Activated T-cell treated with anti-CD3 and anti-CD28 coated beads for 1 hour (primary cell): ENCODE measurements at regions not wholly inside any gene's neighbourhood (a gene's known extent, or its start where the extent isn't known, plus 50 kb on each side); places are given as distances from the start of the nearest gene placed in this dataset.
"Not testable (repeated sequence)": the region's sequence is repeated elsewhere in the genome, so short reads cannot be mapped to it uniquely, and the experiment has no call there.

Source experiments
- DNase-seq: peaks from one replicate; pipeline ENCODE4 v3.0.0-alpha.2; 2020; ENCODE audit warnings: low read depth

DNA sequence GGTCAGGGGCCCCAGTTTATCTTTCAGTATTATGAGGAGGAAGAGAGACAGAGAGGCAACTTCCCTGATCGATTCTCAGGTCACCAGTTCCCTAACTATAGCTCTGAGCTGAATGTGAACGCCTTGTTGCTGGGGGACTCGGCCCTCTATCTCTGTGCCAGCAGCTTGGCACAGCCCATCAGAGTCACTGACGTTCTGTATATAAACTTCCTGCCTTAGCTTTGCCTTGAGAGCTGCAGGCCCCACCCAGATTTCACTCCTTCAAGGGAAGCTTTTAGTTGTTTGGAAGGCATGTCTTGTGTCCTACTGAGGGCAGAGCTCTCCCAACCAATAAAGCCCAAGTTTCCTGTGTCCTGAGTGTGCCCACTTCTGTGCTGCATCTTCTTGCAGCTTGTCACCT, 242.5 kb upstream of the PRSS58 start:
- no peak for DNase-seq

DNA sequence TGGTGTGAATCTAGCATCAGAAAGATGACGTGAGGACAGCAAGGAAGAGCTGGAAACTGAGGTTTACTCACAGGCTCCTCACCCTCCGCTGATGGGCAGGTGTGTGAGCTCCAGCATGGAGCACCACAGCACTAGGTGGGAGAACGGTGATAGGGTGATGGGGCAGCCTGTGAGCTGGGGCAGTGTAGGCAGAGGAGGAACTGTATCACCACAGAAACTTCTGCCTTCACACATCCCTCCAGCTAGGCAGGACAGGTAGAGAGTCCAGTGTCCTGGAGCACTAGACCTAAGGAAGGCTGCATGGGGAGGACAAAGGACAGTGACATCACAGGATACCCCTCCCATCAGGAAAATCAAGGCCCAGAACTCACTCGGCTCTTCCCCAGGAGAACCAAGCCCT, 241.8 kb upstream of the PRSS58 start:
- no peak for DNase-seq

DNA sequence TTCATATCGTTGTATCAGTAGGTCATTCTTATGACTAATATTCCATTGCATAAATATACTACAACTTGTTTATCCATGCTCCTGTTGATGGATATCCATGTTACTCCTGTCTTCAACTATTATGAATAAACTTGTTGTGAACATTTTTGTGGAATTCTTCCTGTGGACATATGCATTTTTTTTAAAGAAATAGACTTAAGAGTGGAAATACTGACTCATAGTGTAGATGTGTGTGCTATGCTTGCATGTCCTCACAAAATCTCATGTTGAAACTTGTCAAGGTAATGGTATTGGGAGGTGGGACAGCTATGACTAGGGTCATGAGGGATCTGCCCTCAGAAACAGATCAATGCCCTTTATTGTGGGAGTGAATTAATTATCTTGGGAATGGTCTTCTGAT, 240.5 kb upstream of the PRSS58 start:
- no peak for DNase-seq

DNA sequence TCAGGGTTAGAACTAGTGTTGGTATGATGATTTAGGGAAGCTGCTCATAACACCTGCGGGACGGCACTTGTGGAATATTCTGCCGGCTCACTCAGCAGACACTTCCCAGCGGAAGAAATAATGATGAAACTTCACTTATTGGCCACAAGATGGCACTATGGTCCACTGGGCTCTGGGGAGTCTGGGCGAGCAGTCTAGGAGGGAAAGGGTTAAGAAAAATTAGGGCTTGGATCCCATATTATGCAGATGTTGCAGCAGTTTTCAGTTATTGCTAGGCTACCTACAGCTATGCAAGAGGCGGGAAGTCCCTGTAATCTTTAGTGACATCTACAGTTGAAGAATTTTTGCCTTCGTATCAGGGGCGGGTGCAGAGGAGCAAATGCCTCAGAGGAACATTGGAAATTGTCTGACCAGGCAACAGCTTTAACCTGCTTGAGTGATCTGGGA, 238.7 kb upstream of the PRSS58 start:
- DNase-seq: no peak

DNA sequence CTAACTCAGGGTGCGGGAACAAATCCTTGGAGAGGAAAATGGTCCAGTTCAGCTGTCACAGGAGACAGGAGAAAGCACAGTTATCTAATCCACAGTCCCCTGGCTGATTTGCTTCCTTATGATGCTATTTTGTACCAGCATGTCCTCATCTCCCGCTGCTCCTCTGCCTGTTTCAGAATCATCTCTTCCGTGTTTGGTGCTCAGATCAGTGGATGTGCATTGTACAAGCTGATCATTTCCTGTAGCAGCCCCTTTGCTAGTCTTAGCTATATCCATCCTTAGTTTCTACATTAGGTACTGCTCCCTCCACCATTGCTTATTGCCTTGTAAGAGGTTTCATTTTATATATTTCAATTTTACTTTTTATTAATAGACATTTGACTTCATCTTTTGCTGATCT, 238.0 kb upstream of the PRSS58 start:
- DNase-seq: not testable (repeated sequence)

DNA sequence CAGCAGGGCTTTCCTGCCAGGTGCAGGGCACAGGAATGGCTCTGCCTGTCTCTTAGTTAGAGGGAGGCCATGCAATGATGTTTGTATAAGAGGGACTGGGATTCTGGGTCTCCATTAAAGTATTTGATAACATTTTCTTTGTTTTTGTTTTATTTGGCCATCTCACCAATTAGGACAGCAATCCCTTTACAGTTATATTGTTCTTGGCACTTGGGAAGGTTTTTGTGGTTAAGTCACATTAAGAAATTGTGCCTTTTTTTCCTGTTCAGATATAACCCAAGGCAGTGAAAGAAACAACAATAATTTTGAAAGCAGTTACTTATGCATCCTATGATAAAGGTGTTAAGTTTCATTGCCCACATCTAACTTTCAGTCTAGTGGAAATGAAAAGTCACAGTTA, 237.4 kb upstream of the PRSS58 start:
- DNase-seq: not testable (repeated sequence)

DNA sequence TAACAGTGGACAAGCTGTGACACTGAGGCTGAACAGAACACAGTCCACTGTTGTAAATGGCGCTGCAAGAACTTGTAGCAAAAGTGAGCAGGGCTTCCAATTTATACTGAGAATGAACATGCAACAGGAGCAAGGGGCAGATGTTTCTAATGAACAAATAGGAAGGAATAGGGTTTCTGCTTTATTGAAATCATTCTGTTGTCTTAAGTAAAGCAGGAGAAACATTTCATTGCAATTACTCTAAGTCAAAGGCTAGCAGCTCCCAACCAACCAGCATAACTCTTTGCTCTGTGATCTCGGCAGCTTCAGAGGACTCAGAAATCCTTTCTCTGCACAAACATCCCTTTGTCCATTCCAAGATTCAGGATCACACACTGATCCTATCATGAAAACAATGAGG, 236.2 kb upstream of the PRSS58 start:
- DNase-seq: no peak

DNA sequence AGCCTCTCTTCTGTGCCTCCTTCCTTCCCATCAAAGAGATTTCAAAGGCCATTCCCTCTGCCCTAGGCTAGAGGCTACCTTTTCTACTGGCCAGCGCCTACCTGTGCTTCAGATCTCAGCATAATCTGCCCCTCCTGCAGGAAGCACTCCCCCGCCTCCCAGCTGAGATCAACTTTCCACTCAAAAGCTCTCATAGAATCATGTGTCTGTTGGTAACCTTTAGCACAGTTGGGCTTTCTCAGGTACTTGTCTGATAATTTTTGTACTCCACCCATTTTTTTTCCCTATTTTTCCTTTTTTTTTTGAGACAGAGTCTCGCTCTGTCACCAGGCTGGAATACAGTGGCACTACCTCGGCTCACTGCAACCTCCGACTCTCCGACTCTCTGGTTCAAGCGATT, 231.0 kb upstream of the PRSS58 start:
- DNase-seq: no peak

DNA sequence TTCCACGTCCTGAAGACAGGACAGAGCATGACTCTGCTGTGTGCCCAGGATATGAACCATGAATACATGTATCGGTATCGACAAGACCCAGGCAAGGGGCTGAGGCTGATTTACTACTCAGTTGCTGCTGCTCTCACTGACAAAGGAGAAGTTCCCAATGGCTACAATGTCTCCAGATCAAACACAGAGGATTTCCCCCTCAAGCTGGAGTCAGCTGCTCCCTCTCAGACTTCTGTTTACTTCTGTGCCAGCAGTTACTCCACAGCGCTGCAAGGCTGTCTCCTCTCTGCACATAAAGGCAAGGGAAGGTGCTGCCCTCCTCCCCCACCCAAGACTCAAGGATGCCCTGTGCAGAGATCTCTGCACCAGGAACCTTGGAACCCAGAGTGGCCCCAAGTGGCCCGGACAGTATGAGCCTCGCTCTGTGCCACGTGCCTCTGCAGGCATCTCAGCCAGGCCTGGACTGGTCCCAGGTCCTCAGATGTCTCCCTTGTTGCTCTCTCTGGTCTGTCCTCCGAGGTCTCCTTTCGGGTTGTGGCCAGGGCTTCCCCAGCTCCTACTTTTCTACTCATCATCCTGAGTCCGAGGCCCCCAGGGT, 230.3 kb upstream of the PRSS58 start:
- no peak for DNase-seq

DNA sequence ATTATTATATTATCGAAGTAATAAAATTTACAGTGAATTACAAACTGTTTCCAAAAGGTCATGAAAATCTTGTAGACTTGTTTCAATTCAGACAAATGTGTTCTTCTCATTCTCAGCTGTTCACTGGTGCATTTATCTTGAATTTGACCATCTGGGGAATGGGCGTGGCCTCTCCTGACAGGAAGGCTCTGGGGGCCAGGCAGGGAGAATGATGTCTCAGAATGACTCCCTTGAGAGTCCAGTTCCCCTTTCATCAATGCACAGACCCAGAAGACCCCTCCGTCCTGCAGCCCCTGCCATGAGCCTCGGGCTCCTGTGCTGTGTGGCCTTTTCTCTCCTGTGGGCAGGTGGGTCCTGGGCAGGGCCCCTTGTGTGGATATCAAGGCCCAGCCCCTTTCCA, 229.7 kb upstream of the PRSS58 start:
- not testable (repeated sequence) for DNase-seq

DNA sequence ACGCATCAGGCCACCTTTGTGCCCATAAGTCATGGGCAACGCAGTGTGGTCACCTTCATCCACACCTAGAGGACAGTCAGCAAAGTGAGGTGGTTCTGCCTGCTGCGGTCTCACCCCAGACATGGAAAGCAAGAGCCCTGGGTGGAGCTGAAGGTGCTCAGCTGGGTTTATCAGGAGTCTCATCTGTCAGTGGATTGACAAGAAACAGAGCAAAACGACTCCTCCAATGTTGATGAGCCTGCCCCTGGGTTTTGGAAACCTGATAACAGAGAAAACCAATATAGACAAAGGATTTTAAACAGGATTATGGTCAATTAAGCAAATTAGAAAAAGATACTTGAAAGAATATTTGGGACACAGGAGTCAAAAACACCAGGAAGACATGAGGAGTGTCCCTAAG, 229.3 kb upstream of the PRSS58 start:
- no peak for DNase-seq

DNA sequence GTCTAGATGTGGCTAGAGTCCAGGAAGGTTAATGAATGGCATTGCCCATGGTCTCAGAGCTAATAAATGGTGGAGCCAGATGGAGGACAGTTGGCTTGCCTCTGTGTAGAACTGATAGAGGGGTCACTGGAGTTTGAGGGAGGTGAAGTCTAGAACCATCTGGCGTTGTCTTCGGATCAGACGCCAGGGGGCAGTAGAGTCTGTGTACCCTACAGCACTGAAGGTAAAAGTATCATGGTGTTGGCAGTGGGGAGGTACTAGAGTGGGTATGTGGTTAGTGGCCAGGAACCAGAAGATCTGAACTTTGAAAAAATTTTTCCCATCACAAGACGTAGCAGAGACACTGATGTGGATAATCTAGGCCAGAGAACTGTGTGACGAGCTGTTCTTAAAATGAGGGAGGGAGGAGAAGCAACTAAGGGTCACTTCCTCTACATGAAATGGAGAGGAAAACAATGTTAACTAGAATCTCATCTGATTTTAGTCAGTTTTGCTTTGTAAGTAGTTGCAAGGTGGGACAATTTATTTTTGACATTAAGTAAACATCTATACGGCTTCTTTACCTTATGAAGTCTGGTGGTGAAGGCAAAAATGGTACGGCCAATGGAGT, 227.9 kb upstream of the PRSS58 start:
- DNase-seq: no peak

DNA sequence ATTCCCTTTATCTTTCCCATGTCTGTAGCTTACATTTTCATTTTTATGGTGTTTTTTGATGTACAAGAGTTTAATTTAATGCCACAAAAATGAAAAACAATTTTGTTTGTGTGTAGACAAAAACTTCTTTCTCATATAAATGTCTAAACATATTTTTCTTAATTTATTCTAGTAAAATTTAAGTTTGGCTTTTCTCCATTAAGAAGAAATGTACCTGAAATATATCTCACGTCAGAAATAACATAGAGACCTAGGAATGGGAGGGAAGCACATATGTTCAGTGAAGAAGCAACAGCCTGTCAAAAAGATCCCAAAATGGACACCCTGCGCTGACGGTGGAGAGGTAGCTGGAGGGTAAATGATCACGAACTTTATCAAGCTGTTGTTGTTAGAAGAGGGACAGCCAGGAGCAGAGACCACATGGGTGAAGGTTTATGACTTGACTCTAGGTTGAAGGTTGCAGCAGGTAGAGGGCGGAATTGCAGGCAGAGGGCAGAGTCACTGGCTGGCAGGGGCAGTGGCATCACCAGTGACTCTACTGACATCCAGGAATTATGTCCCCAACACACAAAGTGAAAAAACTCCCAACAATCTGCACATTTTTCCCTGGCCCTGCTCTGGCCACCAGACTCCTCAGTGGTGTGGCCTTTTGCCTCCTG, 225.9 kb upstream of the PRSS58 start:
- DNase-seq: no peak

DNA sequence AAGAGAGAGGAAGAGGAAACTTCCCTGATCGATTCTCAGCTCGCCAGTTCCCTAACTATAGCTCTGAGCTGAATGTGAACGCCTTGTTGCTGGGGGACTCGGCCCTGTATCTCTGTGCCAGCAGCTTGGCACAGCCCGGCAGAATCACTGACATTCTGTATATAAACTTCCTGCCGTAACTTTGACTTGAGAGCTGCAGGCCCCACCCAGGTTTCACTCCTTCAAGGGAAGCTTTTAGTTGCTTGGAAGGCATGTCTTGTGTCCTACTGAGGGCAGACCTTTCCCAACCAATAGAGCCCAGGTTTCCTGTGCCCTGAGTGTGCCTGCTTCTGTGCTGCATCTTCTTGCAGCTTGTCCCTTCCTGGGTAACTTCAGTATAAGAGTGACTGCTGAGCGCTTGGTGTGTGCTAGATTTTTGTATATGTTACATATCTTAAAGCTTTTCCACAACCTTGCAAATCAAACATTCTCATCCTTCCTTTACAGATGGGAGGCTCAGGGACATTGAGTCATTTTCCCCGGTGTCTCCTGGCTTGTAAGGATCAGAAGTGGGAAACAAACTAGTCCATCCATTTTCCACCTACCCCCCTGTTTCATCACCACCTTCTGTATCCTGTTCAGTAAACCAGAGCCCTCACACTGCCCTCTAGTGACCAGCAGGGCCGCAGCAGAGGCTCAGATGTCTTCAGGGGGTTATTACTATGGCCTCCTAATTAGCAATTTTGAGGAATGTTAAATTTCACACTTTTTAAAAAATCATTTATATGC, 225.2 kb upstream of the PRSS58 start:
- DNase-seq: peak; percentile 43

DNA sequence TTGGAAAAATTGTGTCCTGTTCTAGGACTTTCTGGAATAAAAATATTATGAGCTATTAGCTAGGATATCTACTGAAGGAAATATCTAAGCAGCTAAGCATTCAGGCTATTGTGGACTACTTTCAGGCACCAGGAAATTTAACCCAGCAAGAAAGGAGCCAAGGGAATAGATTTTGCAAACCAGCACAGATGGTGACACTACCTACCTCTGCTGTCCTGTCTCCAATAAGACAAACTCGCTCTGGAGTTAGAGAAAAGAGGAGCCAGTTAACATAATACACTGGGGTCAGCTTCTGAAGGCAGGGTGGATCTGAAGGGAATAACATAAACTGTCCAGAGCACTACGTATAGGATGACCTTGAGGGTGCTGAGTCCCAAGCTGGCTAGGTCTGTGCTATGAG, 223.7 kb upstream of the PRSS58 start:
- DNase-seq: no peak

DNA sequence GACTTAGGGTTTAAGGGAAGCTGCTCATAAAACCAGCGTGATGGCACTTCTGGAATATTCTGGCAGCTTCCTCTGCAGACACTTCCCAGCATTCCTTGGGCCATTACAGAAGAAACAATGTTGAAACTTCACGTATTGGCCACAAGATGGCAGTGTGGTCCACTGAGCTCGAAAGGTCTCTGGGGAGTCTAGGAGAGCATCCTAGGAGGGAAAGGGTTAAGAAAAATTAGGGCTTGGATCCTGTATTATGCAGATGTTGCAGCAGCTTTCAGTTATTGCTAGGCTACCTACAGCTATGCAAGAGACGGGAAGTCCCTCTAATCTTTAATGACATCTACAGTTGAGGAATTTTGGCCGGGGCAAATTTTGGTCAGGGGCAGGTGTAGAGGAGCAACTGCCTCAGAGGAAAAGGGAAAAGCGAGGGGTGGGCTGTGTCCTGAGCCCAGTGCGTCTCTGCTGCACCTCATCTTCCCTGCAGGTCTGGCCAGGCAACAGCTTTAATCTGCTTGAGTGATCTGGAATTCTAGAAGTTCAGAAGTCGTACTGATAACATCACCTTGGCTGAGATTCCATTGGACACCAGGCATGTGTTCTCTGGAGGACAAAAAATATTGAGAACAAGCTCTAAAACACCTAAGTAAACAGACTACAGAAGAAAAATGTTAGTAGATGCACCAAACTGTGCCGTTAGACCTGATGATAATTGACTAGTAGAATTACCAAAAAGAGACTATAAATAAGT, 220.8 kb upstream of the PRSS58 start:
- no peak for DNase-seq

DNA sequence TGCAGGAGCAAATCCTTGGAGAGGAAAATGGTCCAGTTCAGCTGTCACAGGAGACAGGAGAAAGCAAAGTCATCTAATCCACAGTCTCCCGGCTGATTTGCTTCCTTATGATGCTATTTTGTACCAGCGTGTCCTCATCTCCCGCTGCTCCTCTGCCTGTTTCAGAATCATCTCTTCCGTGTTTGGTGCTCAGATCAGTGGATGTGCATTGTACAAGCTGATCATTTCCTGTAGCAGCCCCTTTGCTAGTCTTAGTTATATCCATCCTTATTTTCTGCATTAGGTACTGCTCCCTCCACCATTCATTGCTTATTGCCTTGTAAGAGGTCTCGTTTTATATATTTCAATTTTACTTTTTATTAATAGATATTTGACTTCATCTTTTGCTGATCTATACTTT, 219.9 kb upstream of the PRSS58 start:
- not testable (repeated sequence) for DNase-seq

DNA sequence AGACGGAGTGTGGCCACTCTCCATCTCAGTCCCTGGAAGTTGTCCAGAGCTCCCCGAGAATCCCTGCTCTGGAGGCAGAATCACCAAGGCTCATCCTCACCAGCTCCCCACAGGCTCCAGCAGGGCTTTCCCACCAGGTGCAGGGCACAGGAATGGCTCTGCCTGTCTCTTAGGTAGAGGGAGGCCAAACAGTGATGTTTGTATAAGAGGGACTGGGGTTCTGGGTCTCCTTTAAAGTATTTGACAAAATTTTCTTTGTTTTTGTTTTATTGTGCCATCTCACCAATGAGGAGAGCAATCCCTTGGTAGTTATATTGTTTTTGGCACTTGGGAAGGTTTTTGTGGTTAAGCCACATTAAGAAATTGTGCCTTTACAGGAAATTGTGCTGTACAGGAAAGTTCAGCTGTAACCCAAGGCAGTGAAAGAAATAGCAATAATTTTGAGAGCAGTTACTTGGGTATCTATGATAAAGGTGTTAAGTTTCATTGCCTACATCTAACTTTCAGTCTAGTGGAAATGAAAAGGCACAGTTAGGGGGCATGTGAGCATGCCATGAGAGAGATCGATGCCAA, 219.3 kb upstream of the PRSS58 start:
- DNase-seq: no peak

DNA sequence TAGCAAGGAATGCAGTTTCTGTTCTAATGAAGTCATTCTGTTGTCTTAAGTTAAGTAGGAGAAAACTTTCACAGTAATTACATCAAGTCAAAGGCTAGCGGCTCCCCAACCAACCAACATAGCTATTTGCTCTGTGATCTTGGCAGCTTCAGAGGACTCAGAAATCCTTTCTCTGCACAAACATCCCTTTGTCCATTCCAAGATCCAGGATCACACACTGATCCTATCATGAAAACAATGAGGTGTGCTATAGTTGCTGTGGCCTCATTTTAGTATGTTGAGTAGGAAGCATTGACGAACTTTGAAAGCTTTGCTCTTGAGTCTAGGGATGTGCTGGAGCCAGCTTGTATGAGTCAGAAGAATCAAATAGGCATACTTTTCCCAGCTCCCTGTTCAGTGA, 218.2 kb upstream of the PRSS58 start:
- DNase-seq: no peak

DNA sequence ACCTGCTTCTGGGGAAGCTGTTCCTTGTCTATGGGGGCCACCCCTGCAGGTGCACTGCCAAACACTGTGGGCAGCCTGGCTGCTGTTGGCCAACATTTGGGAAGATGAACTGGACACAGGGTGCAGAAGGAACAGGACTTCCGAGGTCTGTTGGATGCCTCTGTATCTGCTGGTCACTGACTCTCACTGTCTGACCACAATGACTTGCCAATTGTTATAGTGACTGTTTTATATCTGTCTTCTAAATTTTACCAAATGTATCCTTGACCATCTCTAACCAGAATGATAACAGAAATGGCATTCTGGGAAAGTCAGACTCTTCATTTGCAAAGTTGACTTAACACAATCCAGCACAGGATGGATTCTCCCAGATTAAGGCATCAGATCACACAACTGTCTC, 214.0 kb upstream of the PRSS58 start:
- DNase-seq: no peak

DNA sequence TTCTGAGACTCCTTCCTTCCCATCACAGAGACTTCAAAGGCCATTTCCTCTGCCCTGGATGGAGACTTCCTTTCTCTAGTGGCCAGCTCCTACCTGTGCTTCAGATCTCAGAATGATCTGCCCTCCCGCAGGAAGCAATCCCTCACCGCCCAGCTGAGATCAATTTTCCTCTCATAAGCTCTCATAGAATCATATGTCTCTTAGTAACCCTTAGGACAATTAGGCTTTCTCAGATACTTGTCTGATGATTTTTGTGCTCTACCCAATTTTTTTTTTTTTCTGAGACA, 212.6 kb upstream of the PRSS58 start:
- no peak for DNase-seq
